ENCODE measurements at regions not wholly inside any gene's neighbourhood (a gene's known extent, or its start where the extent isn't known, plus 50 kb on each side); places are given as distances from the start of the nearest gene placed in this dataset.

DNA sequence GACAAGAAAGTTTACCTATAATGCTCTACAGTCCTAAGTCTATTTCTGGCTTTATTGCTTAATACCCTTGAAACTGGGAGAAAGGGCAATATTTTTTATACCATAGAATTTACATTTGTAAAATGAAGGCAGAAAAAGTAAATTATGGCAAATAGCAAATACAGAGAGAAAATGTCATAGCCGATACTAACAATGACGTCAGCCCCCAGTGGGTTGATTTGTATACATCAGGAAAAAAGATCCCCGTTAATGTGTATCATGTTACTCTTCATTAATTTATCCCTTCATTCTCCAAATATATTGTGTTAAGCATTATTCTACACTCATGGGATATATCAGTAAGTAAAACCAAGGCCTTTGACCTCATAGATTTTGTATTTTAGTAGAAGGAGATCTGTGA, 445.1 kb upstream of the SYT1 start:
- TF ChIP-seq, protein P1, sequence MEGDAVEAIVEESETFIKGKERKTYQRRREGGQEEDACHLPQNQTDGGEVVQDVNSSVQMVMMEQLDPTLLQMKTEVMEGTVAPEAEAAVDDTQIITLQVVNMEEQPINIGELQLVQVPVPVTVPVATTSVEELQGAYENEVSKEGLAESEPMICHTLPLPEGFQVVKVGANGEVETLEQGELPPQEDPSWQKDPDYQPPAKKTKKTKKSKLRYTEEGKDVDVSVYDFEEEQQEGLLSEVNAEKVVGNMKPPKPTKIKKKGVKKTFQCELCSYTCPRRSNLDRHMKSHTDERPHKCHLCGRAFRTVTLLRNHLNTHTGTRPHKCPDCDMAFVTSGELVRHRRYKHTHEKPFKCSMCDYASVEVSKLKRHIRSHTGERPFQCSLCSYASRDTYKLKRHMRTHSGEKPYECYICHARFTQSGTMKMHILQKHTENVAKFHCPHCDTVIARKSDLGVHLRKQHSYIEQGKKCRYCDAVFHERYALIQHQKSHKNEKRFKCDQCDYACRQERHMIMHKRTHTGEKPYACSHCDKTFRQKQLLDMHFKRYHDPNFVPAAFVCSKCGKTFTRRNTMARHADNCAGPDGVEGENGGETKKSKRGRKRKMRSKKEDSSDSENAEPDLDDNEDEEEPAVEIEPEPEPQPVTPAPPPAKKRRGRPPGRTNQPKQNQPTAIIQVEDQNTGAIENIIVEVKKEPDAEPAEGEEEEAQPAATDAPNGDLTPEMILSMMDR (IDR thresholded peaks at IDR 0.05), result no peak
- TF ChIP-seq POLR2A (IDR thresholded peaks at IDR 0.05) (no peak), POLR2AphosphoS5 (IDR thresholded peaks at IDR 0.05) (no peak), EP300 (IDR thresholded peaks at IDR 0.05; ENCODE audit: low read depth) (no peak)

Data from transverse colon (tissue), 4 donors.